Lower leg skin (tissue), 3 donors: ENCODE measurements at regions not wholly inside any gene's neighbourhood (a gene's known extent, or its start where the extent isn't known, plus 50 kb on each side); places are given as distances from the start of the nearest gene placed in this dataset.

Source experiments
- POLR2A ChIP-seq, 2 donors: fragments of 450-650 bp; IDR thresholded peaks; one replicate each; pipeline ENCODE4 v1.6.1; 2016 to 2017; ENCODE audit warnings: antibody characterized with exemption in 2 of 2, mild to moderate bottlenecking in 1 of 2, moderate library complexity in 1 of 2
- TF ChIP-seq, protein P1 (sequence below), 3 donors: fragments of 450-650 bp; IDR thresholded peaks; one replicate each; pipeline ENCODE4 v1.5.1; 2016; ENCODE audit warnings: antibody characterized with exemption in 3 of 3, mild to moderate bottlenecking in 3 of 3, moderate library complexity in 2 of 3

DNA sequence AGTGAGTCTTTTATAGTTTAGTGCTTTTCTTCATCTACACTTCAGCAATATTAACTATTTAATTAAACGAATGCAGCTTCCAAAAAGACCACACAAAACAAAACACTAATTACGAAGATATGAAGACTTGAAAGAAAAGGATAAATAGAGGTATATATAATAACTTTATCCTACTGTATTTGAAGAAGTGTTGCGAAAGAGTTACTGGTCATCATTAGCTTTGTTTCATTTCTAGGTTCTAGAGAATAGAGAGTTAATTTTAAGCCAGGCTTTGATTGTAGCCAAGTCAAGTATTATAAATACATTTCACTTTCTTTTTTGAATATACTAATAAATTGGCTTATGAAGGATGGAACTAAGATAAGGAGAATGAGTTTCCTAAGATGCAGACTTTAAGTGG, 416.8 kb upstream of the GBE1 start:
- TF ChIP-seq, protein P1, sequence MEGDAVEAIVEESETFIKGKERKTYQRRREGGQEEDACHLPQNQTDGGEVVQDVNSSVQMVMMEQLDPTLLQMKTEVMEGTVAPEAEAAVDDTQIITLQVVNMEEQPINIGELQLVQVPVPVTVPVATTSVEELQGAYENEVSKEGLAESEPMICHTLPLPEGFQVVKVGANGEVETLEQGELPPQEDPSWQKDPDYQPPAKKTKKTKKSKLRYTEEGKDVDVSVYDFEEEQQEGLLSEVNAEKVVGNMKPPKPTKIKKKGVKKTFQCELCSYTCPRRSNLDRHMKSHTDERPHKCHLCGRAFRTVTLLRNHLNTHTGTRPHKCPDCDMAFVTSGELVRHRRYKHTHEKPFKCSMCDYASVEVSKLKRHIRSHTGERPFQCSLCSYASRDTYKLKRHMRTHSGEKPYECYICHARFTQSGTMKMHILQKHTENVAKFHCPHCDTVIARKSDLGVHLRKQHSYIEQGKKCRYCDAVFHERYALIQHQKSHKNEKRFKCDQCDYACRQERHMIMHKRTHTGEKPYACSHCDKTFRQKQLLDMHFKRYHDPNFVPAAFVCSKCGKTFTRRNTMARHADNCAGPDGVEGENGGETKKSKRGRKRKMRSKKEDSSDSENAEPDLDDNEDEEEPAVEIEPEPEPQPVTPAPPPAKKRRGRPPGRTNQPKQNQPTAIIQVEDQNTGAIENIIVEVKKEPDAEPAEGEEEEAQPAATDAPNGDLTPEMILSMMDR (IDR thresholded peaks at IDR 0.05), result no peak
- TF ChIP-seq POLR2A (IDR thresholded peaks at IDR 0.05), result no peak
